Omental fat pad (tissue), 3 donors: ENCODE measurements at regions not wholly inside any gene's neighbourhood (a gene's known extent, or its start where the extent isn't known, plus 50 kb on each side); places are given as distances from the start of the nearest gene placed in this dataset.

ENCODE experiments used
- ATAC-seq: fragments of 150-250 bp; one replicate; pipeline ENCODE4 v1.9.1; 2016; ENCODE audit warnings: mild to moderate bottlenecking, moderate library complexity; ENCODE audit not compliant: low FRiP score
- DNase-seq: peaks from one replicate; pipeline ENCODE4 v3.0.0-alpha.2; 2019; ENCODE audit warnings: low spot score
- TF ChIP-seq, protein P1 (sequence below), 3 donors: fragments of 450-650 bp; IDR thresholded peaks; one replicate each; pipeline ENCODE4 v1.5.1; 2016 to 2017; ENCODE audit warnings: antibody characterized with exemption in 3 of 3, mild to moderate bottlenecking in 3 of 3, moderate library complexity in 2 of 3

DNA sequence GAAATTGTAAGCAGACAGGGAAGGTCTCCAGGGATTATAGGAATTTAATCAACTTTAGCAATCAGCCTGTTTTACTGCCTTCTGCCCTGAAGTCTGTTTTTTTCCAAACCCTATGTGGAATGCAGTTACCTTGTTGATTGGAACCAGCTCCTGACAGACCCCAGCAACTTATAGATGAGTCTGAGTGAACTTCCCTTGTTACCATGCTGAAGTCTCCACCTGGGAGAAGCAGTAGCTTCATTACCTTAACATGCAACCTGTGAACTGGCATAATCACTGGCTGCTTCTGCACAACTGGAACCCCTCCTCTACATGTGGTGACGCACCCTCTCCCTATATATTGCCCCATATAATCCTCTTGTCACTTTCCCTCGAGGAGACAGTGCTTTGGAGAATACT, 226.3 kb upstream of the SPOPL start:
- TF ChIP-seq, protein P1, sequence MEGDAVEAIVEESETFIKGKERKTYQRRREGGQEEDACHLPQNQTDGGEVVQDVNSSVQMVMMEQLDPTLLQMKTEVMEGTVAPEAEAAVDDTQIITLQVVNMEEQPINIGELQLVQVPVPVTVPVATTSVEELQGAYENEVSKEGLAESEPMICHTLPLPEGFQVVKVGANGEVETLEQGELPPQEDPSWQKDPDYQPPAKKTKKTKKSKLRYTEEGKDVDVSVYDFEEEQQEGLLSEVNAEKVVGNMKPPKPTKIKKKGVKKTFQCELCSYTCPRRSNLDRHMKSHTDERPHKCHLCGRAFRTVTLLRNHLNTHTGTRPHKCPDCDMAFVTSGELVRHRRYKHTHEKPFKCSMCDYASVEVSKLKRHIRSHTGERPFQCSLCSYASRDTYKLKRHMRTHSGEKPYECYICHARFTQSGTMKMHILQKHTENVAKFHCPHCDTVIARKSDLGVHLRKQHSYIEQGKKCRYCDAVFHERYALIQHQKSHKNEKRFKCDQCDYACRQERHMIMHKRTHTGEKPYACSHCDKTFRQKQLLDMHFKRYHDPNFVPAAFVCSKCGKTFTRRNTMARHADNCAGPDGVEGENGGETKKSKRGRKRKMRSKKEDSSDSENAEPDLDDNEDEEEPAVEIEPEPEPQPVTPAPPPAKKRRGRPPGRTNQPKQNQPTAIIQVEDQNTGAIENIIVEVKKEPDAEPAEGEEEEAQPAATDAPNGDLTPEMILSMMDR (IDR thresholded peaks at IDR 0.05), result no peak
- ATAC-seq (no peak), DNase-seq (no peak)

DNA sequence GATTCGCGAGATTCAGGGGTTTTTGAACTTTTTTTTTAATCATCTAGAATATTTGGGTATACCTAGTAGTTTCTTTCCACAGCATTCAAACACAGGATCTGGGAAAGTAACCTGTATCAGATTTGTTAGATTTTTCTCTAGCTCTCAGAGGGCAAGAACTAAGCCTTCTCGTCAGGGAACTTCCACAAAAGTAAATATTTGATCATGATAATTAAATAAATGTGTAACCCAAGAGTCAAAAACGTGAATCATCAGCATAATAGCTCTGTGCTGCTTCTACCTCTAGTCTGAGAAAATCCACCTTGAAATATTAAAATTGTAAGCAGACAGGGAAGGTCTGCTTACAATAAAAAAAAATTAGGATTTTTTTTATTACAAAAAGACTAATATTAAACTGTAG, 225.7 kb upstream of the SPOPL start:
- no peak for ATAC-seq

DNA sequence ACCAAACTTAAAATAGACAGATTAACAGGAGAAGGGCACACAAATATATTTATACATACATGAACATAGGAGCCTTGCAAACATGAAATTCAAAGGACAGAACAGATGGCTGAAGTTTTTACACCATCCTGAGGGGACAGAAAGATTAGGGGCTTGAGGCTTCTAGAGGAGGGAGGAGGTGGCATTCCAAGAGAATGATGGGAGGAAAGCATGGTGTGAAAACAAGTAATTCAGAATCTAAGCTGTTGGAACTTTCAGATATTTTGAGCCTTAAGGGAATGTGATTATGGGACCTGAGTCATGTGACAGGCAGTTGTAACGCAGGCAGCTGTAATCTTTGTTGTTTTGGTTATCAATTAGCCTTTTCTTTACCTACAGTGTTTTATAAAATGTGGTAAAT, 225.2 kb upstream of the SPOPL start:
- ATAC-seq (no peak), DNase-seq (no peak)
- TF ChIP-seq, protein P1 (IDR thresholded peaks at IDR 0.05), result no peak

More for the DNA sequence above, 225.7 kb upstream of the SPOPL start:
- TF ChIP-seq, protein P1 (IDR thresholded peaks at IDR 0.05), result no peak
- DNase-seq, result no peak

DNA sequence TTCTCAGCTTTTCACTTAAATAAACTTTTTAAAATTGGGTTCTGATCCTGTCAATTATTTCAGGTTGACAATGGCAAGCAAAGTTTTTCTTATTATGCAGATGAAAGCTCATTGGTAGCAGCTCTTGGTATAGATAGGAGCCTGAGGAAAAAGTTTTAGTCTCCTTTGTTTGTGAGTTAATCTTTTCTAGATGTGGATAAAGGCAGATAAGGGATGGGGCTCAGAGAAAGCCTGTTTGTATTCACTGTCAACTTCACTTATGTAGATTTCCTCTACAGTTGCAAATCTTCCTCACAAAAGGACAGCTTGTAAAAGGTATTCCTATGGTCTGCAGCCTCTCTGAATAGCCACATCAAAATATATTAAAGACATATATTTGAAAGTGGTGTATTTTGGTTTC, 224.5 kb upstream of the SPOPL start:
- ATAC-seq, result no peak
- DNase-seq, result no peak
- TF ChIP-seq, protein P1 (IDR thresholded peaks at IDR 0.05), result no peak

DNA sequence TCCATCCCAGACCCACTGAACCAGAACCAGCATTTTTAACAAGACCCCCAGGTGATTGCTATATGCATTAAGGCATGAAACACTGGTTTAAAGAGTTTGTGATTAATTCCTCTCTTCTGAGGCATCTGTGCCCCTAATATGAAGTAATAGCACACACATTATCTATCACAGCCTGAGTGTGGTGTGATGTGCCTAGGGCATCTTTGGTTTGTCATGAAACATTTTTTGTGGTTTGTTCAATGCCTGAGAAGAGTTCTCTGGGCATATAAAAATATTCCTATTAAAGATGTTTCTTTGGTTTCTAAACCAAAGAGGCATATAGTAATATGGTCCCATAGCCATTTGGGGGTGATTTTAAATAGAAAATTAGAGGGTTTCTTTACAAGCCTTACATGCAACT, 221.7 kb upstream of the SPOPL start:
- TF ChIP-seq, protein P1 (IDR thresholded peaks at IDR 0.05), result no peak
- ATAC-seq, result no peak
- no peak for DNase-seq

DNA sequence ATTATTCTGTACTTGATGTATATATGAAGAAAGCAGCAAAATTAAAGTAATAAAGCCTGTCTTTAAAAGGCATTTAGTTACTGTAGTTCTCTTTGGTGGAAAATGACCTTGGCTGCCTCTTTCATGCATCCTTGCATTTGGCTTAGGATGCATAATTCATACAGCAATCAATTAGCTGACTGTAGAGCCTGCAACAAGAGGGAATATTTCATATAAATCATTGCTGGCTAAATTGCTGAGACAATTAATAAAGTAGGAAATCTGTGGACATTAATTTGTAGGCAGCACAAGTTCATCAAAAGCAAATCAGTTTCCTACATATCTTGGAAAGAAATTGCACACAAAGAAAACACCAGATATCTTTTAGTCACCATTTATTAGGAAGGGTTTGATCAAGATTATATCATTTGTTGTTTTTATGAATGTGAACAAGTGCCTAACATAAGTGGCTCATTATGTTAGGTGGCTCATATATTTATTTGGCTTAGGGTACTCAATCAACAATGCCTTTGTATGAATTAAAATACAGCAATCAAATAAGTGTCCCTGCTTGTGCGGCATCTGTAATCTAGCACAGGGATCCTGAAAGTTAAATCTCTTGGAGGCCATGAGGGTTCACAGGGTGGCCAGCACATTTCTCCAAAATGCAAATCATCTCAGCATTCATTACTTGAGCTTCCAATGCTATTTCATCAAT, 220.4 kb upstream of the SPOPL start:
- ATAC-seq (no peak), DNase-seq (no peak)
- TF ChIP-seq, protein P1 (IDR thresholded peaks at IDR 0.05), result no peak

DNA sequence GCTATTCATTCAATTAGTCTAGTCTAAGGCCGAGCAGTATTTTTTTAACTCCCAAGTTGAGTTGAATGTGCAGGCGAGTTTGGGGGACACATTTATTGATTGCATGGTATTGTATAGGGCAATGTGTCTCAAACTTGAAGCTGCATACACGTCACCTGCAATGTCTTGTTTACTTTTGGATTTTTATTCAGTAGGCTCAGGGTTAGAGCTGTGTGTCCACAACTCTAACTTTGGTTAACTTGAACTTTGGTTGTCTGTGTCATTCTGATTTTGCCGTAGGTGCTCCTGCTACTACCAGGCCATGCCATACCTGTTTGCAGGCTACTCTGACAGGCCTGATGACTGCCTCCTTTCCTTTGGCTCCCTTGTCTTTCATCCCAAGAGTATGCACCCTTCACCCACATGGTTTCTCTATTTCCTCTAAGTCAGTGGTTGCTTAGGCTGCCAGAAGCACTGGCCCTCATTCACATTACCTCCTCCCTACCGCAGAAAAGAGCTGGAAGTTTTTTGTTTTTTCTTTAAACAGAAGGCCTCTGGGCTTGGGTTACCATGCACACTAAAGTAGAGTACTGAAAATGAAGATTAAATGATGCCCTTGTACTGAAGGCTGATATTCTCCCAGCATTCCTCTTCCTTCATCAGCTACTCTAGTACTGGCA, 219.4 kb upstream of the SPOPL start:
- TF ChIP-seq, protein P1 (IDR thresholded peaks at IDR 0.05), result no peak
- no peak for ATAC-seq
- DNase-seq, result no peak
